Right lung (tissue), 2 donors: ENCODE measurements at regions not wholly inside any gene's neighbourhood (a gene's known extent, or its start where the extent isn't known, plus 50 kb on each side); places are given as distances from the start of the nearest gene placed in this dataset.

ENCODE experiments used
- DNase-seq, 2 donors: peaks; one replicate each; pipeline ENCODE4 v3.0.0-alpha.2; 2013

DNA sequence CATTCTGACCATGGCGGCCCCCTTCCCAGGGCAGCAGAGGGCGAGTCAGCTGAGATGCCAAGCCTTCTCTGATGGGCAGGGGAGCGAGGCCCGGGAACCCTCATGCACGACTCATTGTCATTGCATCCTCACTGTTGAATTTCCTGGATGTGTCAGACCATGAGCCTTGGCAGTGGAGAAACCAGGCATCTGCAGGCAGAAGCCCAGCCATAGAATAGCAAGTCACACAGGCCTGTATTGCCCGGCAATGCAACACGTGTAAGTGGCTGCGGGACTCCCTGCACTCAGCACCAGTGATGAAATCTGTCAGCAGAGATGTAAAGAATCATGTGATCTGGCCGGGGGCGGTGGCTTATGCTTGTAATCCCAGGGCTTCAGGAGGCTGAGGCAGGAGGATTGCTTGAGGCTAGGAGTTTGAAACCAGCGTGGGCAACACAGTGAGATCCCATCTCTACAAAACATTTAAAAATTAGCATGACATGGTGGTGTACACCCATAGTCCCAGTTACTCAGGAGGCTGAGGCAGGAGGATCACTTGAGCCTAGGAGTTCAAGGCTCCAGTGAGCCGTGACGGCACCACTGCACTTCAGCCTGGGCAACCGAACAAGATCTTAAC, 199.7 kb downstream of the KATNAL1 start:
- no peak for DNase-seq

DNA sequence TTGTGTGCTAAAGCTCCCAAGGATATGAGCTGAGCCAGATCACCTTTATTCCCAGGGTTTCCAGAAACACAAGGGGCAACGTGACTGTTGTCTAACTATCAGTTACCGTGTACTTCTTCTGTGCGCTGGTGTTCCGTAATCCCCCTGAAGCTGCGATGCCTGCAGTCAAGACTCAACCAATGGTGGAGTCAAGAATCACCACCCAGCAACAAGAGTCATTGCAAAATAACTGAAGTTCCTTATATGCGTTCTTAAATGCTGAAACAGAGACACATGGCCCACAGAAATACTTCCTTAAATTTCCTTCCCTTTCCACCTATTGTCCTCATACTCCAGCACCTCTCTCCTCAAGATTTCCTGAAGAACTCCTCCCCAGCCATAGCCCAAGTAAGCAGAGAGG, 200.2 kb downstream of the KATNAL1 start:
- no peak for DNase-seq

DNA sequence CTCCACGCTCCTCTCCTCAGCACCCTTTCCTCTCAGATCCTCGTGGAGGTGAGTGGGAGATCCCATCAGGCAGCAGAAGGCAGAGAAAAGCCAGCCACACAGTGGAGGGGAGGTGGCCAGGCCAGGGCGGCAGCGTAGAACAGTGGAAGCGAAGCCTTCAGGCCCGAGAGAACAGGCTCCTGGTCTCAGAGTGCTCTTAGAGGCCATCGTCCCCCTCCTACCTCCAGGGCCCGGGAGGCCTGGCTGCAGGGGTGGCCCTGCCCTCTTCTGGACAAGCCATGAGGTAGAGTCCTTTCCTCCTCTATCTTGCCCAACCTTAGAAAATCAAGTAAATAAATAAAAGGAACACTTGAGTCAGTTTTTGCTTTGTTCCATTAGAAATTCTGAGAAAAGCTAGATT, 202.0 kb downstream of the KATNAL1 start:
- DNase-seq, result no peak

DNA sequence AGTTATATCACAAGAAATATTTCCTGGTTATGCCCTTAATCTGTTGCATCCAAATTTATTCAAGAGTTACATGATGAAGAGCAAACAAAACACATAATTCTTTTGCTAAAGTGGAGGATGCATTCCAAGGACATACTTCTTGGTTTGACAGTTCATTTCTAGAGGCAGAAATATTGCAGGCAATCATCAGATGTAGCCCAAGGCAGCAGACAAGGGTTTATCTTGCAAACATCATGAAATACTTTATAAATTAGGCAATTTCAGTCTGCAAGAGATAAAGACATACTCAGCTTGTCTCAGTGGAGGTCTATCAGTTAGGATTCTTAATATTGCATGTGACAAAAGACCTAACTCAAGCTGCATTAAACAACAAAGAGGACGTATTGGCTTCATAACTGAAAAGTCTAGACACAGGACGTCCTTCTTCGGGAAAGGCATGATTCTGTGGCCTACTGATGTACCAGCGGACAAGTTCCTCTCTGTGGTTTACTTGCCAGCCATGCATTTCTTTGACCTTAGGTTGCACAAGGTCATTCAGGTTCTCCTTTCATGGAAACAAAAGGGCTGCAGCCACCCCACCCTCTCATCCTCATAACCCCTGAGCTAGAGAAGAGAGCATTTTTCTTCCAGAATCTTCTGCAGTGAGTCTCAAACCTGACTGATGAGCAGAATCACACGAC, 204.1 kb downstream of the KATNAL1 start:
- no peak for DNase-seq

DNA sequence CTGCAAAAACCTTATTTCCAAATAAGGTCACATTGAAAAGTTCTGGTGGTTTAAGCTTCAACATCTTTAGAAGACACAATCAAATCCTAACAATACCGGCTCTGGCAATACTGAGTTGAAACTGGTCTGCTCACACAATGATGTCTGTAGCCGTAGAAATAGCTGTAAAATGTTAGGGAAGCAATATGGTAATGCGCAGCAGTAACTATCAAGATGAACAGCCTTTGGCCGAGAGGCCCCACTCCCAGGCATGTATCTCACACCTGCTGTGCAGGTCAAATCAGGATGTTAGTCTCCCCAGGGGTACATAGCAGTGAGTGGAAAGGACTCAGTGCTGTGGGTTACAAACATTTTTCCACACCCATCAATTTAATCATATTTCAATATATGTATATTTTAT, 207.1 kb downstream of the KATNAL1 start:
- DNase-seq, result no peak

DNA sequence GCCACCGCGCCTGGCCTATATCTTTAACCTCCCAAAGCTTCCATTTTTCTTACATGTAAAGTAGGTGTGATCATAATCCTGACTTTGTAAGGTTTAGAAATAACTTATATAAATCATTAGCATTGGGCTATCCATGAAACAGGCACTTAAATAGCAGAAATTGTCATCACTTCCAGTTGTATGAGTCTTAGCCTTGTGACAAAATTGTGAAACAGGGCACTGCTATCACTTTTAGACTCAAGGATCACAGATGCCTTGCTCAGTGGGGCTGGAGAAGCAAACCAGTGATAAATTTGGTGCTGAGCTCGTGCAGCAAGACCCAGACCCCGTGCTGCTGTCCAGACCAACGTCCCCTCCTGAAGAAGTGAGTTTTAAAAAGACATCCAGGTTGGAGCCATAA, 209.7 kb downstream of the KATNAL1 start:
- DNase-seq, result no peak

DNA sequence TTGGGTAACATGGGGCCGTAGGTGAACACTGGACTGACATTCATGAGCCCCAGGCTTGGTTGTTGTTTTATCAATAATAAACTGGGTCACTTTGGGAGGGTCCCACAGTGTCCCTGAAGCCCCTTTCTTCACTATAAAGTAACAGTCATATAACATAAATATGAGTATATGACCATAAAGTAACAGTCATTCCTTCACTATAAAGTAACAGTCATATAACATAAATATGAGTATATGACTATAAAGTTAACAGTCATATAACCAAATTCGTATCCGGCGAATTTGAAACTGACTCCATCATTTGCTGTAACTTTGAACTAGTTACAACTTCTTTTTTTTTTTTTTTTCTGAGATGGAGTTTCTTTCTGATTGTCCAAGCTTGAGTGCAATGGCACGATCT, 210.3 kb downstream of the KATNAL1 start:
- no peak for DNase-seq

DNA sequence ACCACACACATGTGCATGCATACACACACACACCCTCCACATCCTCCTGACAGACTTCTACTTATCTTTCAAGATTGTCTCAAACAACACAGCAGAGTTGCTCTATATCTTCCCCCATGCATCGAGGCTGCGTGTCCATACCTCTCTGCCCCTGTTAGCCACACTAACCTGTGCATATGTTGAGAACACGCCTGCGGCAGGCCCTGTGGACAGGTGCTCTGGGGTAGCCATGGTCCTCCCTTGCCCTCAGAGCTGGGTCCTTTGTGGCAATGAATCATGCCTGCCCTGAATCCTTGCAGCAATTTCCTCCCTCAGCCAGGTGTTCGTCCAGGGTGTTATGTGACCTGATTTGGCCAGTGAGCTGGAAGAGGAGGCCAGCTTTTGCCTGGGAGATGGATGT, 213.3 kb downstream of the KATNAL1 start:
- no peak for DNase-seq

DNA sequence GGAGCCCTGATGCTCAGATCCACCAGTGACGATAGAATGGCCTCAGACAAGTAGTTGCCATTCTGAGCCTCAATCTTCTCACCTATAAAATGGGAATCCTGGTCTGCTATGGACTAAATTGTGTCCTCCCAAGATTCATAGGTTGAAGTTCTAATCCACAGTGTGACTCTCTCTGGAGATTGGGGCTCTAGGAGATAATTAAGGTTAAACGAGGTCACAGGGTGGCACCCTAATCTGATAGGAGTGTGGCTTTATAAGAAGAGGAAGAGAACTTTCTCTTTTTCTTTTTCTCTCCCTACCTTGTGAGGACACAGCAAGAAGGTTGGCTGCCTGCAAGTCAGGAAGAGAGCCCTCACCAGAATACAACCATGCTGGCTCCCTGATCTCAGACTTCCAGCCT, 214.1 kb downstream of the KATNAL1 start:
- DNase-seq, result no peak

DNA sequence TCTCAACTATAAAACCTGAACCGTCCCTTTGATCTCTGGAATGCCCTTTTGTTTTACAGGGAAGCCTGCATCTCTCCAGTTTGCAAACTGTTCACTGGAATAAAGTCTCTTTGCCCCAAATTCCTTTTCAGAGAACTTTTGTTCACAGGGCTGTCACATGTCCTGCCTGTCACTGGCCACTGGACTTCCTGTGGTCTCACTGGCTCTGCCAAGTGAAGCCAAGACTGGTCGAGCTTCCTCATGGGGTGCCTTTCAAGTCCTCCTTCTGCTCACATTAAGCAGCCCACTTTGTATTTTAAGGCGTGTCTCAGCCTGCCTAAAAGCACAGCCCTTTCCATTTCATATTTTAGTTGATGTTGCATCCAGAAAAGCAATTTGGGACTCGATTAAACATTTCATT, 215.7 kb downstream of the KATNAL1 start:
- DNase-seq, result no peak

DNA sequence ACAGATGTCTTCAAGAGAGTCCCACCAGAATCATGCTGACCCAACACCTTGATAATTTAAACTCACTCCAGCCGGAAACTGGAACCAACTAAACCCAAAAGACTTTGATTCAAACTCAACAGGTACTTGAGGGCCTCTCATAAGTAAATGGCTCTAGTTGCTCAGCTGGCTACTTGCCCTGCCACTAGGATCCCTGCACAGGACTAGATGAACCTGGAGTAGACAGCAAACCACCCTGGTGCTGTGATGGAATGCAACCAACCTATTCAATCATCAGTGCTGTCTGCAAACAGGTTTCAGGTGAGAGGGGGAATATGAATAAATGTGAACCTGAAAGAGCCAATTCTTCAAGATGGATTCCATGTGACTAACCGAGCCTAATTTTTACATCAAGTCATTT, 216.3 kb downstream of the KATNAL1 start:
- no peak for DNase-seq

DNA sequence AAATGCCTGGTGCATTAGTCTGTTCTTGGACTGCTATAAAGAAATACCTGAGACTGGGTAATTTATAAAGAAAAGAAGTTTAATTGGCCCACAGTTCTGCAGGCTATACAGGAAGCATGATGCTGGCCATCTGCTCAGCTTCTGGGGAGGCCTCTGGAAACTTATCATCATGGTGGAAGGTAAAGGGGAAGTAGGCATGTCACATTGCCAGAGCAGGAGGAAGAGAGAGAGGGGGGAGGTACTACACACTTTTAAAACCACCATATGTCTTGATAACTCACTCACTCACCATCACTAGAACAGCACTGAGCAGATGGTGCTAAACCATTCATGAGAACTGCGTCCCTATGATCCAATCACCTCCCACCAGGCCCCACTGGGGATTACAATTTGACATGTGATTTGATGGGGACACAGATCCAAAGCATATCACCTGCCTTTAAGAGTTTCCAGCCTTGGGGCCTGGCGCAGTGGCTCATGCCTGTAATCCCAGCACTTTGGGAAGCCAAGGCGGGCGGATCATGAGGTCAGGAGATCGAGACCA, 219.0 kb downstream of the KATNAL1 start:
- DNase-seq, result no peak

DNA sequence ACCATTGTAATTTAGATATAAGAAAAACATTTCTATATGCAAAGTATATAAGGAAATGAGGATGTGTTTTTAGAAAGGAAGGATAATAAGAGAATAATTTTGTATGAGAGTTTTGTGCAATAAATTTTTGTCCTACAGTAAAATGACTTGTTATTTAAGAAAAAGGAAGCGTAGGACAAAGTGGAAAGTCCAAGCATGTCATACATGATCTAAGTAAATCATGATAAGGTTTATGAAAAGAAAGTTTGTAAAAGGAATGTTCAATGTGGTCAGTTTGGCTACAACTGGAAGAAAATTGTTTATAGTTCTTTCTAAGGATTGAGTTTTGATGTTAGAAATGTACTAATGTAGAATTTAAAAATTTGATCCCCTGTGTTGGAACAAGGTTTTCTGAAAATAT, 222.3 kb downstream of the KATNAL1 start:
- DNase-seq, result no peak

DNA sequence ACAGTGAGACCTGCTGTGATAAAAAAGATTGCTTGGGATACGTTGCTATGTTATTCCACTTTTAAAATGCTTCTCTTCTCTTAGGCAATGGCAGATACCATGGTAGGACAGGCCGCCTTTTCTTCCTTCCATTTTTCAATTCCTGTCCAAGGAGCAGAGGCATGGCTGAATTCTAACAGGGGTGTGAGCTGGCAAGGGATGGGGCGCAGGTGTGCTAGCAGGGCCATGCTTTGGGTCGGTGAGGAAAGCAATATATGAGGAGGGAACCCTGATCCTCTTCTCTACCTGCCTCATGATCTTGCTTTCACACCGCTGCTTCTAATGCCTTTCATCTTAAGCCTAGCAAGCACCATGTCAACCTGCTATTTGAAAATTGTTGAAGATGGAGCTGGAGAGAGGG, 225.0 kb downstream of the KATNAL1 start:
- no peak for DNase-seq

DNA sequence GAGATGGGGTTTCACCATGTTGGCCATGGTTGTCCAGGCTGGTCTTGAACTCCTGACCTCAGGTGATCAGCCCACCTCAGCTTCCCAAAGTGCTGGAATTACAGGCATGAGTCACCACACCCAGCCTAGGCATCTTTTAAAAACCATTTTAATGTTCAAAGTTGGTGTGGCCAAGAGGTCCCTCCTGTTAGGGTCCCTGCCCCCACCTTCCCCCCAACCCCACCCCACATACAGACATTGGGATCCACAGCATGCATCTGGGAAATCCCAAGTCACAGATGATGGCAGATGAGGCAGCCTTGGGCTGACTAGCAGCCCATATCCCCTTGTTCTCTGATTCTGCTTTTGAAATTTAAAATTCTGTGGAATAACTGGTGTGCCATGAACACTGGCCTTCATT, 226.0 kb downstream of the KATNAL1 start:
- DNase-seq, result no peak

DNA sequence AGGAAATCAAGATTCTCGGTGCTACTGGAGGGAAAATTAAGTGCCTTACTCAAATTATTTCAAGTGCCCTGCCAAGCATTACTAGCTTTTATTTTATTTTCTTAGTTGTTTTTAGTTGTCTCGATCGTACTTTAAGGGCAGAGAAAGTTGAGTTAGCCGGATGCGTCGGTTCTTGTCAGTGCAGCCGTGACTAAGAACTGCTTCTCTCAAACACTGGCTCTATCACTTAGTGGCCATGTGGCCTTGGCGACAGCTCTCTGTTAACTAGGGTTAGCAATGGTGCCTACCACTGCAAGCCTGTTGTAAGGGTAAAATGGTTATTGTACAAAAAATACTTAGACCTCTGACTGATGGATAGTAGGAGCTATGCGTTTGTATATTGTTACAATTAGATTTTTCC, 227.8 kb downstream of the KATNAL1 start:
- no peak for DNase-seq

DNA sequence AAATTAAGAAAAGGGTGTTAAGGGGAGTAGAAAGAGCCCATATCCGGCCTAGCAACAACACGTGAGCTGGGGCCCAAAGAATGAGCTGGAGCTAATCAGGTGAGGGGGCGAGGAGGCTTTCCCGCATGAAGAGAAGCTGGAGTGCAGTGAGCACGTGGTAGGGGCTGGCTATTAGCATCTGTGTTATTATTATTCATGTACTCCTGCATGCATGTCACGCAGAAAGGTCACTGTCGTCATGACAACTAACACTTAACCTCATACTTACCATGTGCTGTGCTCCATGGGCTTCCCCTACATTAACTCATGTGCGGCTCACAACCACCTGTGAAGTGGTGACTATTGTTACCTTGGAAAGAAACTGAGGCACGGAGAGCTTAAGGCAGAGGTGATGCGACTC, 227.6 kb upstream of the UBL3 start:
- DNase-seq, result no peak

DNA sequence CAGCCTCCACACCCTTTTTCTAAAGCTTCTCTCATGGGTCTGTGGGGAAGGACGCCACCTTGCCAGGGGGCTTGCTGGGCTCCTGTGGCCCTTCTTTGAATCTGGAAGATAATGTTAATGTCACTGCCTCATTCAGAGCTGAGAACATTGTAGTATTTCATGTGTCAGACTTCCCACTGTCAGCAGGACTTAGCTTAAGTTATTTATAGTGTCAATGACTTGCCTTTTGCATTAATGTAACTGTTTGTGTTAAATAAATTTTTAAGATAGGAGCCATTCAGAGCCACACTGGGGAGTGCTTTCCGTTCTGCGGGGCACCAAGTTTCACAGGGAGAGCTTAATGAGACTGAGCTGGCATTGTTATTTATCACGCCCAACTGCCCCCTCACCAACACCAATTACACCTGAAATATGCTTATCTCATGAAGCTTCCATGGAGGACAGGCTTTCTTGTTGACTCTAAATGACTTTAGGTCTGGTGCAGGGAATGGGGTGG, 226.9 kb upstream of the UBL3 start:
- DNase-seq, result no peak

DNA sequence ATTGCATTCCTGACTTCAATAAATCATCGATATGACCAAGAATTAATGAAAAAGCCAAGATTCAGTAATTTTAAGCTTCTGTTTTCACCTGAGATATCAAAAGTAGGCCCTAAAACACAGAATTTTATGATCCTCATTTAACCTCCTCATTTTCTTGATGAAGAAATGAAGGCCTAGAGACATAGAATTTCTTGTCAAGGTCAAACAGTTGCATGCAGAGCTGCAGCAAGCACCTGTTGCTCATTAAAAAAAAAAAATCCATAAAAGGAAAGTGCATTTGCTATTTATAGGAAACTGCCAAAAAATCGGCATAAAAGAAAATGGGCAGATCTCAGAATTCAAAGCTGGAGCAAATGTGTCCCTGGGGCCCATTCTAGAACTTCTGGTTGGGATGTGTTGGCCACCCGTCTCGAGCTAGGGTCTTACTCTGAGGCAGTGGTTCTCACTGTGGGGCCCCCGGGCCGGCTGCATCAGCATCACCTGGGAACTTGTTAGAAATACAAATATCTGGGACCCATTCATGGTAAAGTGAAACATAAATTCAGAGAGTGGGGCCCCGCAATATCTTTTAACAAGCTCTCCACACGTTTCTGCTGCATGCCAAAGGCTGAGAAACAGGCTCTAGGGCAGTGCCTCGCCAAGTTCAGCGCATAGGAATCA, 224.7 kb upstream of the UBL3 start:
- no peak for DNase-seq

DNA sequence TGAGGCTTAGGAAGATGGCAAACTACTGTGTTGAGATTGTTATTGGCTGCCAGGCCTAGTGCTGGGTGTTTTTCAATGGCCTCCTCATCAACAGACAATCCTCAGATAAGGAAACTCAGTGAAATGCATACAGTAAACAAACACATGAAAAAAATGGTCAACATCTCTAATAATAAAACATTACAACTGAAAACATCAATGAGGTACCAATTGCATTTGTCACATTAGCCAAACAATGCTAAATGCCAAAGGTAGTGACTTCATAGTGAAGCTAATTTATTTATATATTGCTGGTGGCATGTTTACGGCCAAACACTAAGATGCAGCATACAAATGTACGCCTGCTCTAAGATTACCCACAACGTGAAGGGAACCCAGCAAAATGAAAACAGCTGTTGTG, 224.0 kb upstream of the UBL3 start:
- DNase-seq, result peak in 1 of 2 donors; percentile 17

DNA sequence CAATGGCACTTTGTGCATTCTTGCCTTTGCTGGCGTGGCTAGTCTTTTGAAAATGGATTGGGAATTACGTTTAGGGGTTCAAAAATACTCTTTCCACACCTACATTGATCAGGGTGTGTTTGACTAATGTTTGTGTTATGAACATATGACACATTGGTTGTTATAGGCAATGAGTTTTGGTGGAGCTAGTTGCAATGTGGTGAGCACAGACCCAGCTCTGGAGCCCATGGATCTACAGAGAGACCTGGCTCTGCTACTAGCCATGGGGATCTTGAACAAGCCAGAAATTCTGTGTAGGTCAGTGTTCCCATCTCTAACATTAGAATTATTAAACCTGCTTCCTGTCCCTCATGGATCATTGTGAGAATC, 222.4 kb upstream of the UBL3 start:
- no peak for DNase-seq

DNA sequence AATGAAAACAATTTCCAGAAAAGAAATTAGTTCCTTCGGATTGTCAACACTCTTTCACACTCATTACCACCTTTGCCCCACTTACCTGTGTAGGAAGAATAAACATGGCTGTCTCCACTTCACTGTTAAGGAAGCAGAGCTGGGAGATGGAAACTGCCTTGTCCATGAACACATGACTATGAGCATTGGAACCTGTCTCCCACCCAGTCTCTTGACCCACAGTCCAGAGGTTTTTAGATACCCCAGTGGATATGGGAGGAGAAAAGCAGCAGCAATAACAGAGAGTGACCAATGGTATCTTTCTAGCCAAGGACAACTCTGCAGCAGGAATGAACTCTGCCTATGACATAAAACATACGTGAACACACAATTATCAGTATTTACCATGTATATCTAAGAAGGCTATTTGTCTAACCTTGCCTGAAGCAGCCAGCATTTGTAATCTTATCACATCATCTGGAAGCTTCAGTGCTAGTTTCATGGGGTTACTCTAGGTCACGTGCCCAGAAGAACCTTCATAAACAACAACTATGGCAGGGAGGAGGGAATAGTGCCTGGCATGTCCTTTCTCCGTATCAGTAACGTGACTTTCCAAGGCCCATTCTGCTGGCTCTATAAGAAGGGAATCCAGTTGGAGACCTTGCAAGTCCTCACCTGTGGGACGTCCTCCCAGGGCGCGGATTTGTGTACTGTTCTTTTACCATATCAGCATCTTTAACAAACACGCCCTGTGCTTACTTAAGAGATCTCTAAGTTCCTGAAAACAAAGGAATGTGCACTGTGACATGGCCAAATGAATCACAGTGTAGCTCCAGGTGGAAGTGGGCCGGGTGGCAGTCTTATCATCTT, 221.8 kb upstream of the UBL3 start:
- DNase-seq, result no peak
